LoVo (cell line): ENCODE measurements at regions not wholly inside any gene's neighbourhood (a gene's known extent, or its start where the extent isn't known, plus 50 kb on each side); places are given as distances from the start of the nearest gene placed in this dataset.
A peak's percentile ranks its signal among the peaks of the same experiment; 100 is the strongest.

Experiments
- DNase-seq: peaks from one replicate; pipeline ENCODE4 v3.0.0-alpha.2; 2016; ENCODE audit warnings: low spot score

GRCh38 chr10:117716889-117717288 is 174.3 kb downstream of the EMX2 start:
- no peak for DNase-seq

GRCh38 chr10:117718986-117719920 is 176.7 kb downstream of the EMX2 start:
- DNase-seq: peak; percentile 2

GRCh38 chr10:117720931-117721835 is 178.6 kb downstream of the EMX2 start:
- DNase-seq: no peak

DNA sequence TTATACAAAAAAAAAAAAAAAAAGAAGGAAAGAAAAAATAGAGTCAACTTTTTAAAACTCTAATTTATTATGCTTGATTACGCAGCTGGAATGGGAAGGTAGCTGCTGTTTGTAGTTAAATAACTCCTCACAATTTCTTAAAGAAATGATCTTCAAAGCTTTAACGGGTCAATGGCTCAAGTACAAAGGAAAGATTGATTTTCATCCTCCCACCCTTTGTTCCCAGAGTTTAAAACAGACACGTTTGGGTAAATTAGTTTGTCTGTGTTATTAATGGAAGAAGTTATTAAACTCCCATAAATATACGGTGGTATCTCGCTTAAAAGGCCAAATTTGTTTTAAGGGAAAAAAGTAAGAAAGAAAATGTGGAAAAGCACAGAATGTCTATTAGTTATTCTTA is 179.3 kb downstream of the EMX2 start:
- DNase-seq: no peak

- DNase-seq: no peak
Observed at GRCh38 chr10:117723343-117723742, 180.8 kb downstream of the EMX2 start.

- DNase-seq: no peak
Observed at GRCh38 chr10:117725993-117726392, 183.4 kb downstream of the EMX2 start.

DNA sequence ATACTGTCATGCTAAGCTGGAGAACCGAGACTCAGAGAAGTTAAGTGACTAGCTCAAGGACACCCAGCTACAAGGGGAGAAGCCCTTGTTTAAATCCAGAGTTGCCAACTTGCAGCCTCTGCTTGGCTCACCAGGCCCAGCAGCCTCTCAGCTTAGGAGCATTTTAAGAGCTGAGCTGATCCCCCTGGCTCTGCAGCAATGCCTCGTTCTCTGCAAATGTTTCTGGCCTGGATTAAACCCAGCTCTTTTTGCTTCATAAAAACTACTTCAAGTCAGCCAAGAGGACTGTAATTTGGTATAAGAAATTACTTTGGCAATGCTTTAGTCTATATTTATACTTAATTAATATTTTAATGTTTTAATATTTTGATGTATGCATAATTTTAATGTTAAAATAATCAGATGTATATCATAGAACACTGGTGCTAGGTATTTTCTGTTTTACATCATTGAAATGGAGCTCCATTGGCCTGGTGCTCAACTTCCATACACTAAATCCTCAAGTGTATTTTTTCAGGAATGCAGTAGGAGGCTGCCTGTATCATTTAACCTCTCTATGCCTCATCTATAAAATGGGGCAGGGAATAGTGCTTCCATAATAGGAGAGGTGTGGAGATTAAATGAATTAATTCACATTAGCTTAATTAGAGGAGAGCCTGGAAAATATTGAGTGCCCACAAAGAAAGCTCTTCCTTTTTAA is 184.2 kb downstream of the EMX2 start:
- no peak for DNase-seq

GRCh38 chr10:117727421-117727820 is 184.9 kb downstream of the EMX2 start:
- DNase-seq: no peak

DNA sequence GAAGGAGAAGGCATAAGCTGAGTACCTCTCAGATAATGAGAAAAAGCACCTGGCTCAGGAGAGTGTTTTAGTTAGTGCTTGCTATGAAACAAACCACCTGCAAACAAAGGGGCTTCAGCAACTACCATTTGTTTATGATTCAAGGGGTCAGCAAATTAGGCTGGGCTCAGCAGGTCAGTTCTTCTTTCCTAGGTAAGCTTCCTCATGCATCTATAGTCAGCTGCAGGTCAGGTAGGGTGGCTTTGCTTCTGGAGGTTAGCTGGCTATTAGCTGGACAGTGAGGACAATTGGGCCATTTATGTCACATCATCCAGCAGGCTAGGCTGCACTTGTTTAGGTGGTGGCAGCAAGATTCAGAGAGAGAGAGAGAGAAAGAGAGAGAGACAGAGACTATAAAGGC is 185.5 kb downstream of the EMX2 start:
- DNase-seq: no peak

DNA sequence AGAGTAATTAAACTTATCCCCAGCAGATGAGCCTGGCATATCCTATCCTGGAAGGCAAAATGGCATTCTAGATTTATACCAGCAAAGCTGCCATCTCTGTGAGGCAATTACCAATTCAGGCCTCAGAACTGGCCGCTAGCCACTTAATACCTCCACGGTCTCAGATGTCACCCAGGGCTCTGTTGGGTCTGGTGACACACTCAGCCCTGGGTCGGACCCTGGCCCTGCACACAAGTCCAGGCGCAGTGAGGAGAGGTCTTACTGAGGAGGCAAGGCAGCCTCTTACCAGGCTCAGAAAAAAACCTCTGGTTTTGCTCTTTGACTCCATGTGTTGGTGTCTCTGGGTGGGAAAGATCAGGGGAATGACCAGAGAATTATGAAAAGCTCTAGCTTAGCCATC is 186.6 kb downstream of the EMX2 start:
- DNase-seq: no peak

GRCh38 chr10:117731121-117731791 is 188.7 kb downstream of the EMX2 start:
- DNase-seq: no peak

DNA sequence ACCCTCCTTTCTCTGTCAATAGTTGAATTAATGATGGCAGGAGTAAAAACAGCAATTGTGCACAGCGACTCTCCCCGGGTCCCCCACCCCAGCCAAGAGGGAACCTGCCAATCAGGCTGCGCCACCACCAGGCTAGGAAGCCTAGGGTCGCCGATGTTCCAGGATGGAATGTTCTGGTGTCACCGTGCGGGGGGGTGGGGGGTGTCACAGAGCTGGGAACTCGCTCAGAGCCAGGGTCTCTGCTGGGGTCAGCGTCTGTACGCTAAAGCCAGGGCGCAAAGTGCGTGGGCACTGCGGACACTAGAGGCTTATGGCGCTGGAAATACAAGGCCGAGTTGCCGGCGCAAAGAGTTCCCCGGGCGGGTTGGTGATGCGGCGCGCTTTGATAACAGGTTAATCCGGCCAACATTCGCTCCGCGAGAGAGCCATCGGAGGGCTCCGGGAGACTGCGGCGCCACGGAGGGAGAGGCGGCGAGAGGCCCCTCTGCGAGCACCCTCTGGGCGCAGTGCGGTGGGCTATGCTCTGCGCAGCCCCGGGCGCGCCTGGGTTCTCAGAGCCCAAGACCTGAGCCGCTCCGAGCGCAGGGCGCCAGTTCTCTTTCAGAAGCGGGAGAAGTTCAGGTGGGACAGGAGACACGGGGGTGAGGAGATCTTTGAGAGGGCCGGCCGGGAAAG is 192.3 kb downstream of the EMX2 start:
- DNase-seq: no peak

DNA sequence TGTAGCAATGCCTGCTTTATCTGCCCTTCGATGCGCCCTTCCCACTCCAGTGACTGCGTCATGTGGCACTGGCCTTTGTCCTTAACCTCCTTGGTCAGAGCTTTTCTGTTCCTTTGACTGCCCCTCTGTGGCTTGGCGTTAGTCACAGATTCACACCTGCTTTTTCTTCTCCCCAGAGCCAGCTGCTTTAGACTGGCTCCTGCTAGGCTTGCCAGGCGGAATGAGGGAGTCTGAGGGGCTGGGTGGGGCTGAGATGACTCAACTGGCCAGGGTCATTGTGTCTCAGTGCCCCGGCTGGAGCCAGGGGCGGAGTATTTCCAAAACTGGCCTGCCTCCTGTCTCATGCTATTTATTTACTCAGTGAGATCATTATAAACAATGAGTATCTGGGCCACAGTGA is 194.1 kb downstream of the EMX2 start:
- DNase-seq: peak; percentile 30

- no peak for DNase-seq
Observed at GRCh38 chr10:117740088-117740487, 197.5 kb downstream of the EMX2 start.

DNA sequence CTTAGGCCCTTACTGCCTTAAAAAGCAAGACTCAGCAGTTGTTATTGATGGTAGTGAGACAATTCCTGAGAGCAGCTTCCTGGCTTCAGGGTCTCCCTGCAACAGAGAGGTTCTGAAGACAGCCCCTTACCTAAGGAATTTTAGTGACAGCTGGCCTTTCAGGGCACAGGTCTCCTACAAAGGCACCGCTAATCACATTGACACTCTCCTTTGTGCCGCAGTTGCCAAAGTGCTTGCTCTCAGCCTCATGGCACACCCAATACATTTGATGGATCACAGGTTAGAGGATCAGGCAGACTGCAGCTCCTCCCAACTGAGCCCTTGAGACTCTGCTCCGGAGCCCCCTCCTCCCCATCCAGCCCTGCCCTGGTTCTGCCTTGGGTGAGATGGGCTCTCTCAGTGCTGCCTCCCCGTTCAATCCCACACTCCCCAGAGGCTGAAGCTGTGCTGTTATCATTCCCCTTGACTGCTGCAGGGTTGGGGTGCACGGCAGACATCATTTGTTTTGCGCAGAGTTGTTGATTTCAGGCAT is 198.2 kb downstream of the EMX2 start:
- no peak for DNase-seq

- no peak for DNase-seq
Observed at GRCh38 chr10:117741524-117741923, 199.0 kb downstream of the EMX2 start.

- DNase-seq: no peak
Observed at GRCh38 chr10:117743509-117743908, 201.0 kb downstream of the EMX2 start.

GRCh38 chr10:117745301-117745700 is 202.8 kb downstream of the EMX2 start:
- no peak for DNase-seq

- no peak for DNase-seq
Observed at GRCh38 chr10:117746541-117747448, 204.2 kb downstream of the EMX2 start.

DNA sequence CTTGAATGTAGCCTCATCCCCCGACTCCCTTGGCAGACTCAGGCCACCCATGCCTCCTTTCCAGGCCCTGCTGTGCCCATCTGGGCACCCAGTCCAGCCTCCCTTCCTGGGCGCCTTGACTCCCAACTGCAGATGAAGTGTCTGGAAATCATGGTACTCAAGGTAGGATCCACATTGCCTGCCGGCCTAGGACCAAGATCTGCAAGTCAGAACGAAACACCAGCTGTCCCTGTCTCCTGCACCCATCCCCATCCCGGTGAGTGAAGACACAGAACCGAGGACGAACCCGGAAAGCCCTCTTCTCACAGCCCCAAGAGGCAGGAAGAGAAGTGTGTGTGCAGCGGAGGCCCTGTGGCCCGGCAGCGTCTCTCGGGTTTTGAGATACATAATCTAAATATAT is 205.1 kb downstream of the EMX2 start:
- no peak for DNase-seq
